Heart left ventricle (tissue), 16 donors: ENCODE measurements at regions not wholly inside any gene's neighbourhood (a gene's known extent, or its start where the extent isn't known, plus 50 kb on each side); places are given as distances from the start of the nearest gene placed in this dataset.

Experiments used
- ATAC-seq, 4 donors: fragments of 200-7000 bp; cut with Tn5 transposase; one replicate each; pipeline ENCODE4 v1.9.1; 2020 to 2022; ENCODE audit warnings: moderate library complexity in 4 of 4, mild to moderate bottlenecking in 3 of 4, moderate number of reproducible peaks in 1 of 4
- DNase-seq, 5 donors: peaks; one replicate each; pipeline ENCODE4 v3.0.0-alpha.2; 2020
- H3K27ac ChIP-seq, 12 donors: fragments of 200-600 bp; sonication (generic) in 4 of 12; one replicate each; pipeline versions ENCODE4 v1.5.0 to v1.8.0; 2016 to 2022; ENCODE audit warnings: mild to moderate bottlenecking in 2 of 12
- H3K27me3 ChIP-seq, 9 donors: fragments of 200-600 bp; sonication (generic) in 2 of 9; one replicate each; pipeline versions ENCODE4 v1.5.1 to v1.8.0; 2016 to 2022; ENCODE audit warnings: mild to moderate bottlenecking in 3 of 9
- H3K36me3 ChIP-seq, 9 donors: fragments of 200-600 bp; sonication (generic) in 2 of 9; one replicate each; pipeline versions ENCODE4 v1.5.0 to v1.8.0; 2018 to 2022; ENCODE audit warnings: mild to moderate bottlenecking in 2 of 9
- H3K4me1 ChIP-seq, 12 donors: fragments of 200-600 bp; sonication (generic) in 4 of 12; one replicate each; pipeline versions ENCODE4 v1.5.0 to v1.8.0; 2016 to 2022; ENCODE audit warnings: mild to moderate bottlenecking in 3 of 12
- H3K4me3 ChIP-seq, 12 donors: fragments of 200-600 bp; sonication (generic) in 4 of 12; one replicate each; pipeline versions ENCODE4 v1.5.0 to v1.8.0; 2017 to 2022; ENCODE audit warnings: mild to moderate bottlenecking in 9 of 12, moderate library complexity in 4 of 12
- H3K9me3 ChIP-seq, 12 donors: fragments of 200-600 bp; sonication (generic) in 4 of 12; one replicate each; pipeline versions ENCODE4 v1.5.0 to v1.8.0; 2016 to 2022; ENCODE audit warnings: mild to moderate bottlenecking in 1 of 12
- POLR2A ChIP-seq, 2 donors: fragments of 450-650 bp; IDR thresholded peaks; one replicate each; pipeline ENCODE4 v1.6.1; 2017; ENCODE audit warnings: antibody characterized with exemption in 2 of 2, mild to moderate bottlenecking in 2 of 2, moderate library complexity in 2 of 2
- WGBS, 4 donors: extraction: QIAGEN DNeasy Blood & Tissue Kit in 2 of 4; methylation state at CpG; one replicate each; pipeline versions ENCODE4 v1.1.5 to v1.1.7; 2013 to 2018; 5-methylcytosine and 5-hydroxymethylcytosine counted together
- intact Hi-C, 10 donors: fragments of 100-400 bp; cut with DNase I; formaldehyde crosslinking; loops; one replicate each; pipeline versions ENCODE4 v1.11.1 to v1.14.2; 2022
- TF ChIP-seq, protein P1 (sequence below), 12 donors: fragments of 200-600 bp; sonication (generic) in 4 of 12; IDR thresholded peaks; one replicate each; pipeline versions ENCODE4 v1.5.0 to v1.8.0; 2018 to 2022; ENCODE audit warnings: antibody characterized with exemption in 12 of 12, mild to moderate bottlenecking in 5 of 12
- donor health status: ischemic (EF 13 %, LVEDD 7.1; RV severe dilation, severe dysfunction).
- donor health status: healthy with polysubstance abuse.
- donor health status: DM: no; HTN: yes; CAD: no.
- donor health status: DM: no; HTN: no; CAD: no.
- donor health status: ischemic (EF 25% LVEDD 6.9; RV normal size, moderate dysfunction).
- donor health status: ischemic (EF 25% LVEDD 5.7; RV mildly dilated, moderate dysfunction).
- donor health status: healthy.
- donor health status: DM: yes; HTN: yes; CAD: no.
- donor health status: ischemic (EF 35%, LVEDD 5.7; RV mildly dilated, moderate dysfunction).
- donor health status: nonischemic (EF 11% LVEDD 7.7; RV severe dilation, severe dysfunction).
- donor health status: DM: yes; HTN: yes; CAD: no.
- donor health status: PGD.
- donor health status: ischemic (EF 29% LVEDD 5.4; RV normal size, mild dysfunction).
- donor health status: nonischemic (EF 23%, LVEDD 6.1; RV moderate dilation, normal function).

DNA sequence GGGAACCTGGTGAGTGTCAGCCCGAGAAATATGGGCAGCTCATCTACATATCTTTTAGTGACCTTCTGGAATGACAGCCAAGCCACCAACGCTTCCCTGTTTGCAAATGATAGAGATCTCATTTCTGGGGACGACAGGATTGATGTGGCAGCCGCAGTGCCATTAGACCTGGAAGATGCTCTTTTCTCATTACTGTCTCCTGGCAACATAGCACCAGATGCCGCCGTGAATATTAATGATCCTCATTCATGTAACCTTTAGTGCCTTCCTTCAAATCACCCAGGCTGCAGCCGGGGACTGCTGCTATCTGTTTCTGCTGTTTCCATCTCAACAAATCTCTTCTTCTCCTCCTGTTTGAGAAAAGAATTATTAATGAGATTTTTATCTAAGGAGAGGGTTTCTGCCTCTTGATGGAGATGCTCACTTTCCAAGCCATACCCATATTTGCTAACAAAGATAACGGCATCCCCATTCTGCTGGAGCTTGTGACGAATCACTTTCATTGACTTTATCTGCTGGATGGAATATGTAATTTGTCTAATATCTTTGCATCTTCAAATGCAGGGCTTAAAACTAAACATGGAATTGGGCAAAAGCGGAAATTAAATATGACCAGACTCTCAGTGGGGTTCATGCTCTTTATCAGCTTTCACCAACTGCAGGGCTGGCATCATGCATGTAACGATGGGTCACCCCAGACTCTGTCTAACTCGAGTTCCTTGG lies 74.8 kb upstream of the KIF16B start:
- Histone ChIP-seq H3K9me3 (peaks cover 0 to 5% (median 0%) of the 10 kb centered on the region in 12 donors), H3K4me1 (no peaks in the 10 kb centered on the region), H3K27me3 (peaks cover 0 to 9% (median 0%) of the 10 kb centered on the region in 9 donors), H3K36me3 (no peaks in the 10 kb centered on the region), H3K4me3 (no peak overlapping the region), H3K27ac (no peak overlapping the region)
- DNase-seq, result no peak
- WGBS, 4 donors, result 74 to 81% (median 78%) methylated on average over 12 of the region's 12 CpGs
- TF ChIP-seq POLR2A (IDR thresholded peaks at IDR 0.05), result no peak
- TF ChIP-seq, protein P1, sequence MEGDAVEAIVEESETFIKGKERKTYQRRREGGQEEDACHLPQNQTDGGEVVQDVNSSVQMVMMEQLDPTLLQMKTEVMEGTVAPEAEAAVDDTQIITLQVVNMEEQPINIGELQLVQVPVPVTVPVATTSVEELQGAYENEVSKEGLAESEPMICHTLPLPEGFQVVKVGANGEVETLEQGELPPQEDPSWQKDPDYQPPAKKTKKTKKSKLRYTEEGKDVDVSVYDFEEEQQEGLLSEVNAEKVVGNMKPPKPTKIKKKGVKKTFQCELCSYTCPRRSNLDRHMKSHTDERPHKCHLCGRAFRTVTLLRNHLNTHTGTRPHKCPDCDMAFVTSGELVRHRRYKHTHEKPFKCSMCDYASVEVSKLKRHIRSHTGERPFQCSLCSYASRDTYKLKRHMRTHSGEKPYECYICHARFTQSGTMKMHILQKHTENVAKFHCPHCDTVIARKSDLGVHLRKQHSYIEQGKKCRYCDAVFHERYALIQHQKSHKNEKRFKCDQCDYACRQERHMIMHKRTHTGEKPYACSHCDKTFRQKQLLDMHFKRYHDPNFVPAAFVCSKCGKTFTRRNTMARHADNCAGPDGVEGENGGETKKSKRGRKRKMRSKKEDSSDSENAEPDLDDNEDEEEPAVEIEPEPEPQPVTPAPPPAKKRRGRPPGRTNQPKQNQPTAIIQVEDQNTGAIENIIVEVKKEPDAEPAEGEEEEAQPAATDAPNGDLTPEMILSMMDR (IDR thresholded peaks at IDR 0.05), result no peak
- ATAC-seq, result no peak
- intact Hi-C loops, result no loop called here

DNA sequence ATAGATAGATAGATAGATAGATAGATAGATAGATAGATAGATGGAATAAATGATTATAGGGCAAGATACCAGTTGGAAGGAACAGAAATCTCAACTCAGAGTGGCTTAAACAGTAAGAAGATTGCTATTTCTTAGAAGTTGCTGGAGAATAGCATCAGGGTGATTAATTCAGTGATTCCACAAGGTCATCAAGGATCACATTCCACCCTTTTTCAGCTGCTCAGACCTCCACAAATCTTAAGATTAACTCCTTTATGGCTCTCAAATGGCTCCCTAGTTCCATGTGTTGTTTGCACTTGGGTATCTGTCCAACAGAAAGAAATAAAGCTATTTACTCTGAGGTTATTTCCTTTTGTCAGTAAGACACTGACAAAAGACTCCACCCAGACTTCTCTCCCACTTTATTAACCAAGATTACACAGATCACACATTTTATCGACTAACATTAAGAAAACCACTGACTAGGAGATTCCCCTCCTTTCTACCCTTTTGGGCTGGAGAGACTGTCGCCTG lies 68.3 kb upstream of the KIF16B start:
- no peaks in the 10 kb centered on the region for H3K36me3 ChIP-seq
- ATAC-seq, result no peak
- 71 to 91% (median 86%) methylated on average over 2 of the region's 2 CpGs for WGBS, 4 donors
- intact Hi-C loops, result no loop called here
- no peak for DNase-seq
- peaks cover 0 to 5% (median 0%) of the 10 kb centered on the region in 12 donors for H3K9me3 ChIP-seq
- H3K27ac ChIP-seq, result no peak overlapping the region
- no peak overlapping the region for H3K4me3 ChIP-seq
- H3K27me3 ChIP-seq, result peaks cover 0 to 11% (median 0%) of the 10 kb centered on the region in 9 donors
- H3K4me1 ChIP-seq, result no peaks in the 10 kb centered on the region
- TF ChIP-seq, protein P1 (IDR thresholded peaks at IDR 0.05), result no peak
- TF ChIP-seq POLR2A (IDR thresholded peaks at IDR 0.05), result no peak

DNA sequence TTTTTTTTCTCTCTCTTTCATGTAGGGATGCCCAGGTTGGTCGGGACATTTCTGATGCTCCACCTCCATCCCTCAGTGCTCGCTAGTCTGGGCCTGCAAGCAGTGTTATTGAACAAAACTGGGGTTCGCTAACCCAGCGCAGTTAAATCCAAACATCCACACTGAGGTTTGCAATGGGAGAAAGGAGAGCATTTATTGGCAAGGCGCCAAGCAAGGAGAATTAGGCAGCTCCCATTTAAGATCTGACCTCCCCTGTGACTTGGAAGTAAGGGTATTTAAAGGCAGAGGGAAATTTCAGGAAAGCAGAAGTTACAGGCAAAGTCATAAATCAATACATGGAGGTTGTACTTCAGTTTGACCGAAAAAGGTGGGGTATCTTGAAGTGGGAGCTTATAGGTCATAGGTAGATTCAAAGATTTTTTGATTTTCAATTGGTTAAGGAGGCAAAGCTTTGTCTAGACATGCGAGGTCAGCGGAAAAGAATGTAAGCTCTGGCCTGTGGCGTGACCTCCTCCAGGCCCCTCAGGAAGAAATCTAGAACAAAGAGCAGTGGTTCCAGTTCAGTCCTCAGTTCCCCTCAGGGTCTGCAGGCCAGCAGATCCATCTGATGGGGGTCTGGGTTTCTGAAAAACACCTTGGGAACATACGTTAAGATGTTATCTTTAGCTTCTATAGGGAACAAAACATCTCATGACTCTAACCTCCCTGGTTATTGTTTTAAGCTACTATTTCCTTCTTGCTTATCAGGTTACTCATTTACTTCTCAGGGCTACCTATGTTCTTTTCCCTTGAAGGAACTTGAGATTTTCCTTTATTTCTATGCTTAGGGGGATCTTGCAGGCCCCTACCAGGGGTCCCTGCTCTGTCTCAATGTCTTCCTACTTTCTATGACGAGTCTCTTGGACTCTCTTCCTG lies 66.0 kb upstream of the KIF16B start:
- 70 to 85% (median 75%) methylated on average over 11 of the region's 11 CpGs for WGBS, 4 donors
- TF ChIP-seq, protein P1 (IDR thresholded peaks at IDR 0.05), result no peak
- TF ChIP-seq POLR2A (IDR thresholded peaks at IDR 0.05), result no peak
- no peaks in the 10 kb centered on the region for H3K4me1 ChIP-seq
- DNase-seq (no peak), ATAC-seq (no peak)
- intact Hi-C loops, result no loop called here
- no peak overlapping the region for H3K4me3 ChIP-seq
- peaks cover 0 to 6% (median 0%) of the 10 kb centered on the region in 9 donors for H3K27me3 ChIP-seq
- no peaks in the 10 kb centered on the region for H3K9me3 ChIP-seq
- H3K36me3 ChIP-seq, result no peaks in the 10 kb centered on the region
- no peak overlapping the region for H3K27ac ChIP-seq

DNA sequence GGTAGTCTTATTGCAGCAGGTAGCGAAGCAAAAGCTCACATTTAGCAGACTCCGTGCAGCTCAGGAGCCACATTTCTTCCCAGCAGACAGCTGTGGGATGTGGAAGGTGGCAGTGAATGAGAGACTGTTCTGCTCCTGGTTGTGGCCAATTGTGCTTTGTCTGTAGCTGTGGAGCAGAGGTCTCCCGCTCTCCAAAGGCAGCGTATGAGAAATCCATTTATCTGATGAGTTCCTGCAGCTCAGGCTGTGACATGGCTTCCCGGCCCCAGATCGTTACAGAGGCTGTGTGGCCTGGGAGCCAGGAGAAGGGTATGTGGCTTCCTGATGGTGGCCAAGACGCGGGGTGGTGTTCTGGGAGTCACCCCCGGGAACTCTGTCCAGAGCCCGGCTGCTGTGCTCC lies 64.5 kb upstream of the KIF16B start:
- Histone ChIP-seq H3K36me3 (no peaks in the 10 kb centered on the region), H3K4me3 (no peak overlapping the region), H3K27me3 (peaks cover 0 to 6% (median 0%) of the 10 kb centered on the region in 9 donors), H3K9me3 (no peaks in the 10 kb centered on the region), H3K27ac (no peak overlapping the region), H3K4me1 (no peaks in the 10 kb centered on the region)
- WGBS, 4 donors, result 72 to 85% (median 77%) methylated on average over 6 to 10 of the region's 10 CpGs
- intact Hi-C loops, result no loop called here
- DNase-seq, result no peak
- TF ChIP-seq, protein P1 (IDR thresholded peaks at IDR 0.05), result no peak
- no peak for TF ChIP-seq POLR2A (IDR thresholded peaks at IDR 0.05)
- no peak for ATAC-seq
